HG03064 (cell line): ENCODE measurements at regions not wholly inside any gene's neighbourhood (a gene's known extent, or its start where the extent isn't known, plus 50 kb on each side); places are given as distances from the start of the nearest gene placed in this dataset.

Source experiments
- ATAC-seq: cut with Tn5 transposase; IDR thresholded peaks from one replicate; pipeline ENCODE4 v1.9.1; 2021; ENCODE audit warnings: low read depth; ENCODE audit not compliant: unreplicated experiment

GRCh38 chr2:176534798-176535466, 265.7 kb downstream of the MTX2 start:
- ATAC-seq = no peak

GRCh38 chr2:176535467-176536113, 266.3 kb downstream of the MTX2 start:
- ATAC-seq = no peak

GRCh38 chr2:176536439-176537133, 267.3 kb downstream of the MTX2 start:
- no peak for ATAC-seq

- ATAC-seq = no peak
These were observed 268.7 kb downstream of the MTX2 start for GRCh38 chr2:176537932-176538331.

- no peak for ATAC-seq
These were observed 271.8 kb downstream of the MTX2 start for GRCh38 chr2:176540995-176541394.

GRCh38 chr2:176542476-176542875, 273.2 kb downstream of the MTX2 start:
- ATAC-seq = no peak

- no peak for ATAC-seq
These were observed 275.3 kb downstream of the MTX2 start for GRCh38 chr2:176544557-176544956.

- ATAC-seq = no peak
These were observed 276.0 kb downstream of the MTX2 start for GRCh38 chr2:176544991-176545956.

- no peak for ATAC-seq
These were observed 277.3 kb downstream of the MTX2 start for GRCh38 chr2:176546550-176546949.

- no peak for ATAC-seq
These were observed 283.4 kb downstream of the MTX2 start for GRCh38 chr2:176552501-176553135.

GRCh38 chr2:176553685-176554100, 284.5 kb downstream of the MTX2 start:
- no peak for ATAC-seq

- no peak for ATAC-seq
These were observed 285.1 kb downstream of the MTX2 start for GRCh38 chr2:176554101-176555048.

- ATAC-seq = no peak
These were observed 285.9 kb downstream of the MTX2 start for GRCh38 chr2:176555112-176555511.

- no peak for ATAC-seq
These were observed 286.5 kb downstream of the MTX2 start for GRCh38 chr2:176555781-176556180.

GRCh38 chr2:176556373-176556772, 287.1 kb downstream of the MTX2 start:
- ATAC-seq = no peak

- ATAC-seq = no peak
These were observed 288.6 kb downstream of the MTX2 start for GRCh38 chr2:176557821-176558220.

GRCh38 chr2:176558574-176559140, 289.4 kb downstream of the MTX2 start:
- no peak for ATAC-seq

- ATAC-seq = no peak
These were observed 291.1 kb downstream of the MTX2 start for GRCh38 chr2:176560296-176560695.

- ATAC-seq = no peak
These were observed 292.5 kb downstream of the MTX2 start for GRCh38 chr2:176561706-176562105.
